GM12873 (cell line): ENCODE measurements at regions not wholly inside any gene's neighbourhood (a gene's known extent, or its start where the extent isn't known, plus 50 kb on each side); places are given as distances from the start of the nearest gene placed in this dataset.

Experiments used
- TF ChIP-seq, protein P1 (sequence below): IDR thresholded peaks from 2 replicates; pipeline ENCODE4 v1.5.1; 2012; ENCODE audit warnings: low read depth, mild to moderate bottlenecking, moderate library complexity, low read length, control low read depth; ENCODE audit not compliant: insufficient read depth; ENCODE audit errors: missing control alignments

GRCh38 chr18:44178476-44178875 lies 502.2 kb upstream of the SETBP1 start:
- TF ChIP-seq, protein P1, sequence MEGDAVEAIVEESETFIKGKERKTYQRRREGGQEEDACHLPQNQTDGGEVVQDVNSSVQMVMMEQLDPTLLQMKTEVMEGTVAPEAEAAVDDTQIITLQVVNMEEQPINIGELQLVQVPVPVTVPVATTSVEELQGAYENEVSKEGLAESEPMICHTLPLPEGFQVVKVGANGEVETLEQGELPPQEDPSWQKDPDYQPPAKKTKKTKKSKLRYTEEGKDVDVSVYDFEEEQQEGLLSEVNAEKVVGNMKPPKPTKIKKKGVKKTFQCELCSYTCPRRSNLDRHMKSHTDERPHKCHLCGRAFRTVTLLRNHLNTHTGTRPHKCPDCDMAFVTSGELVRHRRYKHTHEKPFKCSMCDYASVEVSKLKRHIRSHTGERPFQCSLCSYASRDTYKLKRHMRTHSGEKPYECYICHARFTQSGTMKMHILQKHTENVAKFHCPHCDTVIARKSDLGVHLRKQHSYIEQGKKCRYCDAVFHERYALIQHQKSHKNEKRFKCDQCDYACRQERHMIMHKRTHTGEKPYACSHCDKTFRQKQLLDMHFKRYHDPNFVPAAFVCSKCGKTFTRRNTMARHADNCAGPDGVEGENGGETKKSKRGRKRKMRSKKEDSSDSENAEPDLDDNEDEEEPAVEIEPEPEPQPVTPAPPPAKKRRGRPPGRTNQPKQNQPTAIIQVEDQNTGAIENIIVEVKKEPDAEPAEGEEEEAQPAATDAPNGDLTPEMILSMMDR = no peak

DNA sequence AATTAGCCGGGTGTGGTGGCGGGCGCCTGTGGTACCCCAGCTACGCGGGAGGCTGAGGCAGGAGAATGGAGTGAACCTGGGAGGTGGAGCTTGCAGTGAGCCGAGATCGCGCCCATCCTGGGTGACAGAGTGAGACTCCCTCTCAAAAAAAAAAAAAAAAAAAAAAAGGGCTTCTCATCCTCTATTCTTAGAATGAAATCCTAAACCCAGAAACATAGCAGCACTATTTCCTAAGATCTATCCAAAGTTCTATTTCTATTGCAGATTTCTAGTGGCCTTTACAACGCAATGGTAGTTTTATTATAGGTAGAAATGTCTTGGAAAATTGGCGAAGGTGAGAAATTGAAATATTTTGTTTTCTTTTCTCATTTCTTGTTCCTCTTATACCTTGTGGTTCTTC lies 501.0 kb upstream of the SETBP1 start:
- TF ChIP-seq, protein P1 = no peak

GRCh38 chr18:44180683-44181082 lies 500.0 kb upstream of the SETBP1 start:
- TF ChIP-seq, protein P1 = no peak

- TF ChIP-seq, protein P1 = no peak
These were observed 498.5 kb upstream of the SETBP1 start for GRCh38 chr18:44181951-44182747.

DNA sequence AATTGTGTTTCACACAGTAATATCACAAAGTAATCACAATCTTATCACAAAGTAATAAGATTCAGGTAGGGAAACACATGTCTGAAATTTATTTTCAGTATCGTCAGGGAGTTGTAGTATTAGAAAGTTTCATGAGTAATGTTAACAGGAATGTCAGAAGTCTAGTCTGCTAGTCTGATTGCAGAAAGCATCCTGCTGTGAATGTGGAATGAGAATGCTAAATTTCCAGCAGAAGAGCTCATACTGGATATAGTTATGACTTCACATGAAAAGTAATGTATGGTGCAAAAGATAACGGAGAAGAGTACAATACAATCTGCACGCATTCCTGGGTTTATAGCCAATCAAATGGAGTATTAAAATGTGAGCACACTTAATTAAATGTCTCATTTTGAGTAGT lies 494.7 kb upstream of the SETBP1 start:
- TF ChIP-seq, protein P1 = no peak

- TF ChIP-seq, protein P1 = no peak
These were observed 493.6 kb upstream of the SETBP1 start for GRCh38 chr18:44187090-44187489.

DNA sequence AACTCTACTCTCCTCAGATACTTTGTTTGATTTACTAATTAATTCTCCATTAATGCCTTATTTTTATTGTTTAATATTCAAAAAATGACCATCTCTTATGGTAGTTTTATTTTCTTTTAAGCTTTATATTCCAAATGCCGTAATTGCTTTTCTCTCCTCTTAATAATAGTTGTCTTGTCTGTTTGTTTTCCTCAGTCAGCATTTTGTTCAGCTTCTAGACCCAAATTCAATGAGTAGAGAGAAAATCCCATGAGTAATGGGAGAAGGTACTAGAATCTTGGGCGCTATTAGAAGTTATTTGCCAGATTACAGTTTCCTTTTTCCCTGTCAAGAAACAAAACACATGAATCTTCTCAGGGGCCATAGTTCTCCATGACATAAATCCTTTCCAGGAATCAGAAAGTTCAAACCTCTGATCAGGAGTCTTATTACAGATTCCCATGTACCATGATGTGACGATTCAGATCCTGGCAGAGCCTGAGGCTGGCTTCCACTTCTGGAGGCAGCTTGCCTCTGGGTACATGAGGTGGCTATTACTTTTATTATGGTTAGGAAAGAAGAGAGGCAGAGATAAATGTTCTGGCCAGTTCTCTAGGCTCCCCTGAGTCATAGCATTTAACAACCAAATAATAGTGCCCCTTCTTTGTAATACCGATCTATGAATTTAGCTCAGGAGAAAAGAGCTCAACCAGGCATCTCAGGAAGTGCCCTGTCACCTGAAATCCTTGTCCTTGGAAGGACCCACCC lies 485.1 kb upstream of the SETBP1 start:
- TF ChIP-seq, protein P1 = no peak
